ENCODE measurements at regions not wholly inside any gene's neighbourhood (a gene's known extent, or its start where the extent isn't known, plus 50 kb on each side); places are given as distances from the start of the nearest gene placed in this dataset.

DNA sequence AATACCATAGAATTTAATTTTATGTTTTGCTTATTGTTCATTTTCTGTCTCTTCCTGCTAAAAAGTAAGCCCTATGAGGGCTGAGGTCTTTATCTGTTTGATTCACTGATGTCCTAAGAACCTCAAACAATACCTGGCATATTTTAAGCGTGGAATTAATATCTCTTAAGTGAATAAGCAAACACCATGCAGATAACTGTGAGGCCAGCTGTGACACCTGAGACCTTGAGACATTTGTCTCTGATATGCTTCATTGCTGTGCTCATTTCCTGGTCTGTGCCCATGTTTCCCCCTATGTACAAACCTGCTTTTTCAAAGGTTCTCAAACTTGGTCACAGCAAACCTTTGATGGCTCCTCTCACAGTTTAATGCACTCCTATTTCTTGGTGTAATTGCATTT lies 254.6 kb downstream of the COG6 start (continued):
- TF ChIP-seq PRDM10 (IDR thresholded peaks at IDR 0.05; ENCODE audit: partially characterized antibody) (no peak), BCL6 (CRISPR knock-in tag; IDR thresholded peaks at IDR 0.05) (no peak), ZNF174 (CRISPR knock-in tag; IDR thresholded peaks at IDR 0.05) (no peak), CC2D1A (IDR thresholded peaks at IDR 0.05) (no peak), RBFOX2 (IDR thresholded peaks at IDR 0.05; ENCODE audit: low read depth, low read length) (no peak), KLF6 (CRISPR knock-in tag; IDR thresholded peaks at IDR 0.05; ENCODE audit: borderline replicate concordance) (no peak), E2F8 (IDR thresholded peaks at IDR 0.05; ENCODE audit: low read depth, partially characterized antibody) (no peak), ZKSCAN3 (CRISPR knock-in tag; IDR thresholded peaks at IDR 0.05) (no peak), GTF2A2 (tag; IDR thresholded peaks at IDR 0.05) (no peak), CSDE1 (IDR thresholded peaks at IDR 0.05) (no peak)
